ENCODE measurements at regions not wholly inside any gene's neighbourhood (a gene's known extent, or its start where the extent isn't known, plus 50 kb on each side); places are given as distances from the start of the nearest gene placed in this dataset.

DNA sequence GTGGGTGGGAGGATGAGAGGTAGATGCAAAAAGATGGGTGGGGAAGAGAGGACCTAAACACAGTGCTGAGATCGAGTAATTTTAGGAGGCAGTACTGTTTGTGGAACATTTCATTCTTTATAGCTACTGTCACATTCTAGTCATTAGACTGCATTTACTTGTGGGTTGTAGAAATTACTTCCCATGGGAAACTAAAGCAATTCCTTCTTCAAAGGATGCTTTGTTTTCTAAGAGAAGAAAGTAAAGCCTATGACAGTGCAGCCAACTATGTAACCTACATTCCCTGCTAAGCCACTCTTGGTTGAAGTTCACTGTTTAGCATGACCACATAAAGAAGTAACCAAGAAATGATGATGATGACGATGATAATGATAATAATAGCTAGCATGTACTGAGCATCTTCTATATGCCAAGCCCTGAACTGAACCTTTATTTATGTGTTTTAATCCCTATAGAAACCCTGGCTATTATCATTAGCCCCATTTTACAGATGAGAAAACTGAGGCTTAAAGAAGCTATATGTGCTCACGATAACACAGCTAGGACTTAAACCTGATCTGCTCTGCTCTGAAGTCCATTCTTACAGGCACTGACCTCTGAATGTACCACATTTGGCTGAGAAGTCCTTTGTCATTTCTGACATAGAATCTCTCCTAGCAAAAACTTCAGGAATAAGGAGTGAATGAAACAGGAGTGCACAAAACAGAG, 114.5 kb upstream of the KIT start:
- DNase-seq (ENCODE audit: low spot score) = no peak

DNA sequence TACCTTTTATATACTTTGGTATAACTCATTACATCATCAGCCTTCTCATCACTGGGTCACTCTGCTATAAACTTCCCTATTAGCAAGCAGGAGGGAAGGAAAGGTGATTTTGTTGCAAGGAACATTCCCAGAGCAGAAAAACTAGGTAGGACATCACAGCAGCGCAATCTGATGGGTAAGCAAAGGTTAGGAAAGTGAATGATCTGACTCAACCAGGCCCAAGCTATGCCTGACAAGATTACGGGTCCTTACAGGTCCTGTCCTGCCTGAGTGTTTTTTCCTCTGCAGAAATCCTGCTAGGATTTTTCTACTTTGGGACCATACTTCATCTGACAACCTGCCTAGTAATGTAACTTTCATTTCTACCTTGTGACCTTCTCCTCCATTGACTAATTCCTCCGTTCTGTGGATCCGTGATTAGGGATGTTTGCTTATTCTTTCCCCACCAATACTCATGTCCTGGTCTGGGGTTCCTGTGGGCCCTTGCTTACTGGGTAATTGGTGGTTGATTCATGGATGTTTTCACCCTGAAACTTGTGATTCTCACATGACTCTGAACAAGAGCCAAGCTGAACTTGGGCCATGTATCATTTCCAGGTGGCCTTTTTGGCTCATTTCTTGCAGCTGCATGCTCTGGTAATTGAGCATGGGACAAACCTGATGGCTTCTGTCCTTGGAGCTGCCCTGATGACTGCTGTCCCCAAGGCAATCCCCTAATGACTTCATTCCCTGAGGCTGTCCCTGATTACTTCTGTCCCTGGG, 111.9 kb upstream of the KIT start:
- no peak for DNase-seq (ENCODE audit: low spot score)

DNA sequence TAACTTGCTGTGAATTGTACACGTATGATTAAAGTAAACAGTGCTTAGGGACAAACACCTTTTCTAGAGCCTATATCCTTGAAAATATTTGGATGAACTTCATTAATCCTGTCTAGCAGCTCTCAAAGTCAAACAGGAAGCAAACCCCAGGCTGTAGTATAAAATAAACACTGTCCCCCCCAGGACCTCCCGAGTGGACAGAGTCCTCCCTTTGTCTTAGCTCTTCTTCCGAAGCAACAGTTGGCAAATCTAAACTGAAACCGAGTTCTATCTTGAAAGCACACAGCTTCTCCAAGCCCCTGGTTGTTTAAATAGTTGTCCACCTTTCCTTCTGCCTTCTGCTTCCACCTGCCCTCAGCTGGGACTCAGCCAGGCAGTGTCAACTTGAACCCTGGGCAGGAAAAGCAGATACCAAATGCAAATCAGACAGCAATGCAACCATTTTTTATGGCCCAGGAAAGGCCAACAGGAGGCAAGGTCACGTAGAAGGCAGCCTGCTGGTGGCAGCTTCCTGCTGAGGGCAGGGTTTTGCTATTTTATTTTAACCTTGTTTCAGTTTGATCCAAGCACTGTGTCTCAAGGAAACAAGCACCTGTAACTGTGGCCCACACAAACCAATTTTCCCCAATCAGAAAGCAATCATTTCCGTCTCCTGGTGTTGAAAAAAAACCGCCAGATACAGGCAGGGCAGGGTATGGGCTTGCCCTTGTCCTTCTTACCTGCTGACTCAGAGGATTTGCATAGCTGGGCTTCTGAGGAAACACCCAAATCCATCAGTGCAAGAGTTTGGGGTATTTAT, 110.3 kb upstream of the KIT start:
- DNase-seq (ENCODE audit: low spot score) = no peak

DNA sequence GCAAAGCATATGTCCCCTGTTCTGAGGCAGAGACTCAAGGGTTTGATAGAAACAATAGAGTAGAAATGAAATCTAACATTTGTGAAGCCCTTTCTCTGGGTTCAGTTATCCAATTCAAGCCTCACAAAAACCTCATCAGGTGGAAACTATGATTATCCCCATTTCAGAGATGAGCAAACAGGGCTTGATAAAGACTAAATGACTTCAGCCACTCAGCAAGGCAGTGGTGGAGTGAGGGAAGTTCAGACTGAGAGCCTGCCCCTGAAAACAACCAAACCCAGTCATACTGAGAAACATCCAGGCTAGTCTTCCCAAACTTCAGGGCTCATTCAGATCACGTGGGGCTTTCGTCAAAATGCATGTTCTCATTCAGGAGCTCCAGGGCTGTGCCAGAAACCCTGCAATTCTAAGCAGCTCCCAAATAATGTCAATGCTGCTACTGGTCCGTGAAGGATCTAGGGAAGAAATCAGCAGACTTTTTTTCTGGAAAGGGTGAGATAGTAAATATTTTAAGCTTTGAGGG, 109.6 kb upstream of the KIT start:
- DNase-seq (ENCODE audit: low spot score) = no peak

DNA sequence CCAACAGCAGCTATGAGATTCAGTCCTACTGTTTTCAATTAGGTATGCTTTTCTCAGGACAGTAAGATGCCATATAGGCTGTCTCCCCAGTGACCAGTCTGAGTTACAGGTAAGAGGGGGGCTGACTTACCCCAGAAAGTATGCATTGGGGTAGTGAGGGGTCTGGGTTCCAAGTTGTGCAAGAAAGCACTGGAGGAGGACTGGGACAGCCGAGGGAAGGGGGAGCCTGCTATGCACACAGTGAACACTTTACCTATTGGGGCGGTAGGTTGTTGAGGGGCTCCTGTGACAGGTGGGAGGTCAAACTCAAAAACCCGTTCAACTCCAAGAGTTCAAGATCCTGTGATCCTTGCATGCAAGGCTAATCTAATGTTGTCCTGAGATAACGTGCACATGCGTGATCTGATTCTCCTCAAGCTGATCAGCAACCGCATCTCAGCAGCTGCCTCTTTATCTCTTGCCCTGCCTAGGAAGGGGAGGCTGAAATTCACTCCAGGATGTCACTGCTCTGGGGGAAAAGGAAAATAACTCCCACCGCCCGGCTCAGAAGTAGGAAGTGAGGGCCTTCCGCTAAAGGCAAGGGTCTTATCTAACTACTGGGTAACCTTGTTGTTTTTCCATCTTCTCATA, 108.8 kb upstream of the KIT start:
- no peak for DNase-seq (ENCODE audit: low spot score)

DNA sequence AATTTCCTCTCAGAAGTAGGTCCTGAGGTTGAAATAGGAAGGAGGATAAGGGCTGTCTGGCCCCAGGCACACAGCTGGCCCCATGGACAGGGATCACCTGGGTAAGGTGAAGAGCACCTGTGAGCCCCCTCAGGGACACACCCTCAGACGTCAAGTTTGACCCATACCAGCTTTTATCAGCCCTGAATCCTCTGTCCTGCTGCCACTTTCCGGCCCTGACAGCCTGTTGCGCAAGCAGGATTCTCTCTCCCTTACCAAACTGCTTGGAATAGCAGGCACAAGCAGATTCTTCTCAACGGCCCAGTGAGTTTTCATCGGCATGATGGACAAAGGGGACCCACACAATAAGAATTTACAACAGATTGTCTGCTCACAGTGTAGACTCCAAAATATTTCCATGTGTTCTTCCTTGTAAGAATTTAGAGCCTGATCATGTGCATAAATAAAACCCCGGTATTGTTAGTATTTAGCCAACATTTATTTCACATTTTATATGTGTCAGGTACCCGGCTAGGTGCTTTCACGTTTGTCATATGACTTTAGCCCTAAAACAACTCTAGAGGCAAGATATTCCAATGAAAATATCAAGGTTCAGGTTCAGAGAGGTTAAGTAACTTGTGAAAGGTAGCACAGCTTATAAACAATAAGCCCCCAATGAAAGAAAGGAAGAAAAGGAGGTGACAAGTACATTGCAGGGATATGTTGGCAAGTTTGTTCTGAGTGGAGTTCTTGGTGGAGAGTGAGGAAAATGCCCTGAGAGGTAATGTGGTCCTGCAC, 107.2 kb upstream of the KIT start:
- DNase-seq (ENCODE audit: low spot score) = peak; percentile 36

DNA sequence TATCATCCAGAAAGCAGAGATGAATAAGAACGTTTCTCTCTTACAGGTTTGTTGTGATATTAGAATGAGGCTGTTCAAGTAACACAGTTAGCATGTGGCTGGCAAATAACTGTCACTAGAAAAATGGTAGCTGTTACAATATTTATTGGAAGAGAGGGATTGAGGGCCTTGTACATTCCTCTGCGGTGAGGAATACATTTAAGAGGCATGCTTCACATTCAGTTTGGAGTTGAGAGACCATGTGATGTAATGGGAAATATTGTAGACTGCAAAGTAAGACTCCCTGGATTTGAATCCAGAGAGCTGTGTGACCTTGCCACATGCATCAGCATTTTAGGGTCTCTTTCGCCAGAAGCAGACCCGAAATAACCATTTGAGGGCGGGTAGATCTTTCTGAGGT, 104.8 kb upstream of the KIT start:
- no peak for DNase-seq (ENCODE audit: low spot score)

DNA sequence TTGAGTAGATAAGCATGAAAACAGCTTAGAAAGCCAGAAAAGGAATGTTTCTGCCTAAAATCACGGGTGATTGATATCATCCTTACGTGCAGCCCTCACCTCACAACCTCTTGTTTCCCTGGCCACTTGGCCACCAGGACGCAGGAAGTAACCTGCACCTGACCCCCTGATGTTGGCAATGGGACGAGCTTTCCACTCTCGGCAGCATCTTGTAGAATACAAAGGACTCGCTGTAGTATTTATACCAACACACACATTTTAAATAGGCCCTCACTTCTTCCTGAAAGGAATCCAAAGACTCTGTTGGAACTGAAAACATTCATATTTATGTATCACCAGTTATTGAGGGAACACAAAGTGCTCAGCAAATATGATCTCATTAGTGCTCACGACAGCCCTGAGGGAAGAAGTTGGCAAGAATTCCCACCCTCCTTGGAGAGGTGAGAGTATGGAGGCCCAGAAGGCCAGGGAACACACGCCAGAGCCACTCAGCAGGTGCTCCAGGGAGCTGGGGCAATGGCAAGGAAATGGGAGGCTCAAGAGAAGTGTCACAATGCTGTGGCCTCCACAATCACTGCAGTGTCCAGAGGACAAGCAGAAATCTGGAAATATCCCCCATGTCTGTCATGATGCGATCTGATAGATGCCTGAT, 103.3 kb upstream of the KIT start:
- DNase-seq (ENCODE audit: low spot score) = no peak

DNA sequence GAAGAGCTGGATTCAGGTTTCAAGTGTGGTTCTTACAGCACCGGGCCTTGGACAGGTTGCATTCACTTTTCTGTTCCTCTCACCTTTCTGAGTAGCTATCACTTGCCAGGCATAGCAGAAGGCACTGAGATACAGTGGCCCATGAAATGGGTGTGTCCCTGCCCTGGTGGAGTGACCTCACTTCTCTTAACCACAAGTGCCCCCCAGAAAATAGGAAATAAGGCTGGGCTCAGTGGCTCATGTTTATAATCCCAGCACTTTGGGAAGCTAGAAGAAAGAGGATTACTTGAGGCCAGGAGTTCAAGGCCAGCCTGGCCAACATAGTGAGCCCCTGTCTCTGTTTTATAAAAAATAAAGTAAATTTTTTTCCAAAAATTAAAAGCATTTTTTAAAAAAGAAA, 101.7 kb upstream of the KIT start:
- DNase-seq (ENCODE audit: low spot score) = no peak

DNA sequence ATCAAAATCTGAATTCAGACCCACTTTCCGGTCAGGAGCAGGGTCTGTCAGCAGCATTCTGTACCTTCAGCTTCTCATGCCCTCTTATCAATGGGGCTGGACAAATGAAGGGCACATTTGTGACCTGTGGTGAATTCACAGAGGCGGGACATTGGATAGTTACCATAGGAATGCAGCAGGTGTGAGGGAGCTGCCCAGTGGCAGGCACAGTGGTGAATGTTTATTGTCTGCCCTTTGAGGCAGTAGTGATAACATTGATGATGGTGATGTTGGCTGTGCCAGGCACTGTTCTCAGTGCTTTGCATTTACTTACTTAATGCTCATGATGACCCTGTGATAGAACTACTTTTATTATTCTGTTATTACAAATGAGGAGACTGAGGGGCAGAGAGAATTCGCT, 101.2 kb upstream of the KIT start:
- DNase-seq (ENCODE audit: low spot score) = peak; percentile 48

DNA sequence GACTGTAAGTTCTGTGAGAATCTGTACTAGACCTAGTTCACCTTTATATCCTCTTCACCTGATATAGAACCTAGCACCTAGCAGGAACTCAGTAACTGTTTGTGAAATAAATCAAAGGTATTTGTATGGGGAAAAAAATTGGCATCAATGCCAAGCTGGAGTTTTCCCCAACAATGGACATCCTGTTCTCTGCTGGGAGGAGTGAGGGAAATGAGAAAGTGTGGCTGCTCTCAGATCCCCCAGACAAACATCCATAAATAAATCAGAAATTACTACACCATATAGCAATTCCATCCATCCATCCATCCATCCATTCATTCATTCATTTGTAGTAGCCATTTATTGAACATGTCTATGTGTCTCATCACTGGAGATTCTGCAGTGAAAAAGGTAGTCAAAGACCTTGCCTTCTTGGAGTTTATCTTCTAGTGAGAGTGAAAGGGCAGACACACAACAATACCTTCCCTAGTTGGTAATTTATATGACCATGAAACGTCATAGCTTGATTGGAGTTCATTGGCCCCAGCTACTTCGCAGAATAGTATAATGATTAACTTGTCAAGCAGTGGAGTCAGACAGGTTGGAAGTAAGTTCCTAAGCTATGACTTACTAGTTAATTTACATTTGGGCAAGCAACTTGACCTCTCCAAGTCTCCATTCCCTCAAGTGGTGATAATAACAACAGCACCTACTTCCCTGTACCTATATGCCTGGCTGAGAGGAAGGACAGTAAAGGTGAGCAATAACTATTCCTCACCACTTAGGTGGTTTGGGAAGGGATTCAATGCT, 98.7 kb upstream of the KIT start:
- DNase-seq (ENCODE audit: low spot score) = peak; percentile 40

DNA sequence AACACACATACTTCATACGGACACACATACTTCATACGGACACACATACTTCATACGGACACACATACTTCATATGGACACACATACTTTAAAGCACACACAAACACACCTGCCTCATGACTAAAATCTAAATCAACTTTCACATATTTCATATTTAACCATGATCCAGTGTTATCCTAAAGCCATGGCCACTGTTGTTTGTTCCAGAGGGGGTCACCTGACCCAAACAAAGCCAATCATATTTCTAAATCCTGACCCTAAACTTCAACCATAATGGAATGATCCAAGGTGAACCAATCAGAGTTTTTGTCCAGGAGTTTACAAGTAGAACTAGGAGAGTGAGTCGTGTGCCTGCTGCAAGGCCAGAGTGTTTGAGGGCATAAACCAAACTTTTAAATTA, 97.2 kb upstream of the KIT start:
- DNase-seq (ENCODE audit: low spot score) = no peak

DNA sequence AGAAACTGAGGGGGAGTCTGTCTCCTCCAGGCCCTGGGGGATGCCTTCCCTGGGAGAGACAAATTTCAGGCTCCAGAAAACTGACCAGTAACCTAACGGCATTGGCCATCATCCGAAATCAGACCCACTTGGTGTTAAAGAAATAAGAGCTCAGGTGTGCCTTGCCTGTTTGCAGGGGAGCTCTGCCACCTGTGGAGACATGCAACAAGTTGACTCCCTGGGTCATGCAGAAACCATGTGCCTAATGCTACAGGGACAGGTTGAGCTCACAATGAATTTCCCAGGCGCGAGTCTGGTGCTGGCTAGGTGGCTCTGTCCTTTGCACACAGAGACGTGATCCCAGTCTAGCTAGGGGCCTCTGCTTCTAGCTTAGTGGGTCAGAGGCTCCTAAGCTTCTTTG, 95.8 kb upstream of the KIT start:
- no peak for DNase-seq (ENCODE audit: low spot score)

DNA sequence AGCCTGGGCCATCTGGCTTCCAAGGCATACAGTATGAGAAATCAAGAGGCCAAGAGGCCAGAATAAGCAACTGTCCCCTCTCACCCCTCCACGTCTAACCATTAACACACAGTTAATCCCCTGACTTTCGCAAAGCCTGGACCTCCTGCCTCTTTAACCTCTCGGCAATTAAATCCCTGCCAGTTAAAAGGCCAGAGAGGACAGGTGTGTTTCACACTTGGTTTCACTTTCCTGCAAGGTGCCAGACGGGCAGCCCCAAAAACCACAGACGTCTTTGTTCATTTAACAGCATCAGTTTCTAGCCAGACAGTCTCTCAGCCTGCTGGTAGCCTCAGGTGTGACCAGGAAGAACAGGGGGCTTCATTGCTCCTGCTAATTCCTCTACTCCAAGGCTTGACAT, 91.1 kb upstream of the KIT start:
- no peak for DNase-seq (ENCODE audit: low spot score)

DNA sequence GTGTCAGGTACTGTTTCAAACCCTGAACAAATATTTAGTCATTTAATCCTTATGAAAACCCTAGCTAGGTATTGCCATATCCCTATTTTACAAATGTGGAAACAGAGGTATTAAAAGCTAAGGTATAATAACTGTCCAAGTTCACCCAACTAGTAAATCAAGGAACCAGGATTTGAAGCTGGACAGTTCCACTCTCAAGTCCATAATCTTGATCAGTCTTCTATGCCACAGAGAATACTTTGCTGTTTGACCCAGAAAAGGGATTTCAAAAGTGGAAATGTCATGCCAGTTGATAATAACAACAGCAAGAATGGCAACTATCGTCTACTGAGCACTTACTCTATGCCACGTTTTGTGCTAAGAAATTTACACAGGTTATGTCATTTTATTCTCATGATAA, 90.4 kb upstream of the KIT start:
- no peak for DNase-seq (ENCODE audit: low spot score)

DNA sequence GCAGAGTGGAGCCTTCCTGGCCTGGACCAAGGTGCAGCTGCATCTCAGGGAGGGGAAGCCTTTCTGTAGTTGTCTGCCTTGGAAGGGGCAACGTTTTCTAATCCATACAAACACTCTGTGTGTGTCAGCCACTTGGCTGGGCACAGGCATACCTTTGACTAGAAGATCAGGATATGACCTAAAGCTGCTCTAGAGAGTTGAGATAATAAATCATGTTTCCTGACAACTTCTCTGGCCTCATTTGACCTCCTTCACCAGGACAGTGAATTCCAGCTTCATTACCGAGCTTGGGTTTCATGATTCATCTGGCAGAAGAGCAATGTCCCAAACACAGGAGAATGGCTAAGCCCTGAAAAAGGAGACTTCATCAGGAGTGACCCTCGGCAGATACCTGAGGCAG, 89.6 kb upstream of the KIT start:
- DNase-seq (ENCODE audit: low spot score) = no peak

DNA sequence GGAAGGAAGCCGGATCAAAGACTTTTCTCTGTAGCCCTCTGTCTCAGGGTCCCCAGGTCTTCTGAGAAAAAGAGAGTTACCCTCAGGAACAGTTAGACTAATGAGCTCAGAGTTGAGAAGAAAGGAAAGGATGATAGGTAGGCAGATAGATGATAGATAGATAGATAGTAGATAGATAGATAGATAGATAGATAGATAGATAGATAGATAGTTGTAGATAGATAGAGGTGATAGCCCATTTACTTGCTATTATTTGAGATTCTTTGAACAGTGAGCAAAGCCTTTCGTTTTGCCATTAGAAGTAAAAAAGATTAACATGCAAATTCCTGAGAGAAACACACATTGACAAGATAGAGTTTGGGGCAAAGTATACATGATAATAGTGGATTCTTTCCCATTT, 86.9 kb upstream of the KIT start:
- no peak for DNase-seq (ENCODE audit: low spot score)

DNA sequence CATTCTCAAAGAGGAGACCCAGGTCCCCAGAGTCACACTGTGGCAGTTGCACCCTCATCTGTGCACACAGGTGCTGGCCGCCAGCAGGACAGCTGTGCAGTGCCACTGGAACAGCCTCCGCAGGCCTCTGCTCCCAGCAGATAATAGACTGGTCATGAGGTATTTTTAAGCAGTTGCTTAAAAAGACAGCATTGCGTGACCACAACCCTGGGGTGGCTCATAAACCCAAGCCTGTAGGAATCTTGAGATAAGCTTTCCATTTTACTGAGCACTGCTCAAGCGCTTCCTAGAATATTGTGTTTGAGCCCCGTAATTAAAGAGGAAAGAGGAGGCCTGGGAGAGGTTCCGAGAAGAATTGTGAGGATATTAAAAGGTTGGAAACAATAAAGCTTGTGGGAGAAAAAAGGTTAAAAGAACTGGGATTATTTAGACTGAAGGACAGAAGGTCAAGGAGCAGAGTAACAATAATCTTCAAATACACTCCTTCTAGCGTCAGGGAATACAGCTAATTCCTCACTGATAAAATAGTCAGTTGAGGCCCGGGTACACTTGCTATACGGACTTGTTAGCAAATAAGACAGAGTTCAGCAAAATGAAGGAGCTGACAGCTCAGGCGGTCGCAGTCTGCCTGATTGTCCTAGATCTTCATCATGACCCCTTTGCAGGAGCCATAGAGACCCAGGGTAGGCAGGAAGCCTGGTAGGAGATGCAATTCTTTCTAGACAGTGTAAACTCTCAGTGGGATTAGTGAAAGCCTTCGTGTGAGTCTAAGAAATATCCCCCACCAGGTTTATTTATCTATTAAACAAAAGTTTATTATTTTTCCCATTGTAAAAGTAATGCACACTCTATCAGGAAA, 86.2 kb upstream of the KIT start:
- DNase-seq (ENCODE audit: low spot score) = no peak

DNA sequence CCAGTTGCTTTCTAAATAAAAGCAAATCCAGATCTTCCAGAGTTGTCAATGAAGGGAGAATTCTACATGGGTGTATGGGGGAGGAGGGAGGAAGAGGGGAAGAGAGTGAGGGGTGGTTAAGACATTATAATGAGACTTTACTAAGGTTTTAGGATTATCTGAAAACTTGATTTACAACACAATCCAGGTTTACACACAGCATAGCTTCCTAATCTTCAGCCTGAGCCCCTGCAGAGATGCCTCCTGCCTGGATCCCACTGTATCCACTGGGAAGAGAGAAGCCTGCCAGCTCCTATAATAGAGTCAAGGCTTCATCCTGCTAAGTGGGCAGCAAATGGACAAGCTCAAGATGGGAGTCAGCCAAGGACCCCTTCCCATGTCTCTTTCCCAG, 85.6 kb upstream of the KIT start:
- DNase-seq (ENCODE audit: low spot score) = no peak
